KMS-11 (cell line): ENCODE measurements at regions not wholly inside any gene's neighbourhood (a gene's known extent, or its start where the extent isn't known, plus 50 kb on each side); places are given as distances from the start of the nearest gene placed in this dataset.

Experiments
- H2AFZ ChIP-seq: fragments of 200-600 bp; sonication (generic); 2 replicates; pipeline ENCODE4 v1.6.1; 2016; ENCODE audit warnings: antibody characterized with exemption, mixed run types, low read depth
- H3K27ac ChIP-seq: fragments of 200-600 bp; sonication (generic); 2 replicates; pipeline ENCODE4 v1.6.1; 2016; ENCODE audit warnings: mild to moderate bottlenecking, mixed run types
- H3K27me3 ChIP-seq: fragments of 200-600 bp; sonication (generic); 2 replicates; pipeline ENCODE4 v1.6.1; 2017; ENCODE audit warnings: mild to moderate bottlenecking, low read depth, mixed run types, moderate library complexity; ENCODE audit not compliant: insufficient read depth
- H3K36me3 ChIP-seq: fragments of 200-600 bp; sonication (generic); 2 replicates; pipeline ENCODE4 v1.6.1; 2017; ENCODE audit warnings: mild to moderate bottlenecking, mixed run types; ENCODE audit not compliant: insufficient read depth
- H3K4me1 ChIP-seq: fragments of 200-600 bp; sonication (generic); 2 replicates; pipeline ENCODE4 v1.6.1; 2016; ENCODE audit warnings: mild to moderate bottlenecking, low read depth, mixed run types; ENCODE audit not compliant: poor library complexity, severe bottlenecking
- H3K4me2 ChIP-seq: fragments of 200-600 bp; sonication (generic); 2 replicates; pipeline ENCODE4 v1.7.0; 2016; ENCODE audit warnings: mild to moderate bottlenecking, mixed run types
- H3K4me3 ChIP-seq: fragments of 200-600 bp; sonication (generic); IDR thresholded peaks from 2 replicates; pipeline ENCODE4 v1.6.1; 2017; ENCODE audit warnings: low read depth, low read length, mixed read lengths; ENCODE audit not compliant: insufficient read depth
- H3K79me2 ChIP-seq: fragments of 200-600 bp; sonication (generic); 2 replicates; pipeline ENCODE4 v1.6.1; 2016; ENCODE audit warnings: low read depth, mixed run types; ENCODE audit not compliant: insufficient read depth
- H3K9ac ChIP-seq: fragments of 200-600 bp; sonication (generic); 2 replicates; pipeline ENCODE4 v1.6.1; 2016; ENCODE audit warnings: mild to moderate bottlenecking, mixed run types
- H4K20me1 ChIP-seq: fragments of 200-600 bp; sonication (generic); 2 replicates; pipeline ENCODE4 v1.6.1; 2016; ENCODE audit warnings: mild to moderate bottlenecking, mixed run types; ENCODE audit not compliant: insufficient read depth
- TF ChIP-seq, protein P1 (sequence below): fragments of 200-600 bp; sonication (generic); conservative IDR thresholded peaks from 2 replicates; pipeline ENCODE4 v1.6.1; 2017; ENCODE audit warnings: low read depth, mild to moderate bottlenecking, antibody characterized with exemption, low read length, moderate library complexity, mixed read lengths

DNA sequence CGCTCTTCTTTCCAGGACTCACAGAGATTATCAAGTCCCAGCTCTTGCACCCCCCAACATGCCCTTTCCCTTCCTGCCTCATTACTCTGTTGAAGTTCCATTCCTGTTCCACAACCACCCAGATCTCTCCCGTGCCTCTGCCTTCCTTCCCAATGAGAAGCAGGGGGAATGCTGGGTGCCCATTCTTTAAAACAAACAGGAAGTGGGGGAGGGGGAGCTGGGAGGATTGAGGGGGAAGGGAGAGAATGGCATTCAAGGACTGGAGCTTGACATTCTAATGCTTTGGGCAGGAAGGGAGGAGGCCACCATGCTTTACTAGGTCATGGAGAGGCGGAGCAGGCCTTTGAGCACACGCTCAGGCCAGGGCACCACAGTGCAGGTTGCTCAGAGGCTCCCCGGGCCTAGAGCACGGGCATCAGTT lies 150.3 kb upstream of the IRF2BP2 start:
- Histone ChIP-seq H3K4me2 (no peak overlapping the region), H3K27me3 (no peaks in the 10 kb centered on the region), H3K4me1 (no peaks in the 10 kb centered on the region), H4K20me1 (no peaks in the 10 kb centered on the region), H3K27ac (no peak overlapping the region), H3K9ac (no peak overlapping the region), H3K36me3 (no peaks in the 10 kb centered on the region), H2AFZ (no peak overlapping the region), H3K79me2 (no peaks in the 10 kb centered on the region), H3K4me3 (no peak overlapping the region)
- TF ChIP-seq, protein P1, sequence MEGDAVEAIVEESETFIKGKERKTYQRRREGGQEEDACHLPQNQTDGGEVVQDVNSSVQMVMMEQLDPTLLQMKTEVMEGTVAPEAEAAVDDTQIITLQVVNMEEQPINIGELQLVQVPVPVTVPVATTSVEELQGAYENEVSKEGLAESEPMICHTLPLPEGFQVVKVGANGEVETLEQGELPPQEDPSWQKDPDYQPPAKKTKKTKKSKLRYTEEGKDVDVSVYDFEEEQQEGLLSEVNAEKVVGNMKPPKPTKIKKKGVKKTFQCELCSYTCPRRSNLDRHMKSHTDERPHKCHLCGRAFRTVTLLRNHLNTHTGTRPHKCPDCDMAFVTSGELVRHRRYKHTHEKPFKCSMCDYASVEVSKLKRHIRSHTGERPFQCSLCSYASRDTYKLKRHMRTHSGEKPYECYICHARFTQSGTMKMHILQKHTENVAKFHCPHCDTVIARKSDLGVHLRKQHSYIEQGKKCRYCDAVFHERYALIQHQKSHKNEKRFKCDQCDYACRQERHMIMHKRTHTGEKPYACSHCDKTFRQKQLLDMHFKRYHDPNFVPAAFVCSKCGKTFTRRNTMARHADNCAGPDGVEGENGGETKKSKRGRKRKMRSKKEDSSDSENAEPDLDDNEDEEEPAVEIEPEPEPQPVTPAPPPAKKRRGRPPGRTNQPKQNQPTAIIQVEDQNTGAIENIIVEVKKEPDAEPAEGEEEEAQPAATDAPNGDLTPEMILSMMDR: no peak

DNA sequence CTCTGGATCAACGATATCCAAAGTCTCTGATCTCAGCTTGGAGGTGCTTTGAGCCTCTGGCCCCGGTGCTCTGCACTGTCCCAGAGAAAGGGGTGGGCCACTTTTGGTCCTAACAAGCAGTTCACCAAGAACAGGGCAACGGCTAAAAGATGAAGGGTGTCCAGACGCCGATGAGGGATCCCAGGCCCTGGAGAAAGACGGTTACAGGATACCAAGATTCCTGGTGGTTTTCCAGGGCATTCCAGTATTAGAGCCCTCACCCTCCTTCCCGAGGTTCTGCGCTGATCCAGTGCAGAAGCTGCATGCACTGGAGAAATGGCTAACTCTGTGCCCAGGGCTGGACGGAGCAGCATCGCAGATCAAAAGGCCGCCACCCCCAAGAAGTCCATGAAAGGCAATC lies 149.9 kb upstream of the IRF2BP2 start:
- Histone ChIP-seq H3K4me1 (no peaks in the 10 kb centered on the region), H2AFZ (no peak overlapping the region), H3K79me2 (no peaks in the 10 kb centered on the region), H3K9ac (no peak overlapping the region), H3K27me3 (no peaks in the 10 kb centered on the region), H4K20me1 (no peaks in the 10 kb centered on the region), H3K27ac (no peak overlapping the region), H3K36me3 (no peaks in the 10 kb centered on the region), H3K4me3 (no peak overlapping the region), H3K4me2 (no peak overlapping the region)
- TF ChIP-seq, protein P1: no peak

DNA sequence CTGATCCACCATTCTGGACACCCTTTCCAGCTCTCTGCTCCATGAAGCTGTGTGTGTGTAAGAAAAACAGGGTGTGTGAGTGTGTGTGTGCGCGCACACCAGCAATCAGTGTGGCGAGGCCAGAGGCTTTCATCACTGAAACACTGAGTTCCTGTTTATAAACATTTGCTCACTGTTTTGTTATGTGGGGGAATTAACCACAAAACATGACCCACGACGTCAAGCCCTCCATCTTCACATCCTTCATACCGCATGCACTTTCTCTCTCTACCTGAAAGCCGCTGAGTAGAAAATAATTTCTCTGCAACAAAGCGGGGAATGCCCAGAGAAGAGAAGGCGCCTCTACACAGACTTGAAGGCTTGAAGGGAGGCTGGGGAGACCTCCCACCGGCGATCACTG lies 148.9 kb upstream of the IRF2BP2 start:
- TF ChIP-seq, protein P1: no peak
- no peak overlapping the region for H3K4me2 ChIP-seq

DNA sequence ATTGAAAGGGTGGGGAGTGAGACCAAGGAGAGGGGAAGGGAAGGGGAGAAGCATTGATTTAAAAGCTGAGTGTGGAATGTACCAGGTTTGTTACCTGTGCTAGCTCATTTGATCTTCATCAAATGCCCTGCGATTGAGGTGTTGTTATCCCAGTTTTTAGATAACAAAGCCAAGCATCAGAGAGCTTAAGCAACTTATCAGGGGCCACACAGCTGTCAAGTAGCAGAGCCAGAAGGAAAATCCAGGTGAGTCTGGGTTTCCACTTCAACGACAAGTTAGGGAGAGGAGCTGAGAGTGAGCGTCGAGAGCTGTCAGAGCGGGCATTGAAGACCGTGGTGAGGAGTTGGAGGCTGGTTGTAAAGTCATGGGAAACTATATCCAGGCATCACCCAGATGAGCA lies 146.9 kb upstream of the IRF2BP2 start:
- Histone ChIP-seq H3K4me3 (no peak overlapping the region), H4K20me1 (no peaks in the 10 kb centered on the region), H3K27ac (no peak overlapping the region), H2AFZ (no peak overlapping the region), H3K4me2 (no peak overlapping the region), H3K36me3 (no peaks in the 10 kb centered on the region), H3K79me2 (no peaks in the 10 kb centered on the region), H3K4me1 (no peaks in the 10 kb centered on the region), H3K27me3 (no peaks in the 10 kb centered on the region), H3K9ac (no peak overlapping the region)
- TF ChIP-seq, protein P1: no peak

More for the DNA sequence above, 148.9 kb upstream of the IRF2BP2 start:
- Histone ChIP-seq H3K79me2 (no peaks in the 10 kb centered on the region), H3K4me3 (no peak overlapping the region), H3K9ac (no peak overlapping the region), H2AFZ (no peak overlapping the region), H4K20me1 (no peaks in the 10 kb centered on the region), H3K4me1 (no peaks in the 10 kb centered on the region), H3K27ac (no peak overlapping the region), H3K36me3 (no peaks in the 10 kb centered on the region), H3K27me3 (no peaks in the 10 kb centered on the region)
